ENCODE measurements at regions not wholly inside any gene's neighbourhood (a gene's known extent, or its start where the extent isn't known, plus 50 kb on each side); places are given as distances from the start of the nearest gene placed in this dataset.

DNA sequence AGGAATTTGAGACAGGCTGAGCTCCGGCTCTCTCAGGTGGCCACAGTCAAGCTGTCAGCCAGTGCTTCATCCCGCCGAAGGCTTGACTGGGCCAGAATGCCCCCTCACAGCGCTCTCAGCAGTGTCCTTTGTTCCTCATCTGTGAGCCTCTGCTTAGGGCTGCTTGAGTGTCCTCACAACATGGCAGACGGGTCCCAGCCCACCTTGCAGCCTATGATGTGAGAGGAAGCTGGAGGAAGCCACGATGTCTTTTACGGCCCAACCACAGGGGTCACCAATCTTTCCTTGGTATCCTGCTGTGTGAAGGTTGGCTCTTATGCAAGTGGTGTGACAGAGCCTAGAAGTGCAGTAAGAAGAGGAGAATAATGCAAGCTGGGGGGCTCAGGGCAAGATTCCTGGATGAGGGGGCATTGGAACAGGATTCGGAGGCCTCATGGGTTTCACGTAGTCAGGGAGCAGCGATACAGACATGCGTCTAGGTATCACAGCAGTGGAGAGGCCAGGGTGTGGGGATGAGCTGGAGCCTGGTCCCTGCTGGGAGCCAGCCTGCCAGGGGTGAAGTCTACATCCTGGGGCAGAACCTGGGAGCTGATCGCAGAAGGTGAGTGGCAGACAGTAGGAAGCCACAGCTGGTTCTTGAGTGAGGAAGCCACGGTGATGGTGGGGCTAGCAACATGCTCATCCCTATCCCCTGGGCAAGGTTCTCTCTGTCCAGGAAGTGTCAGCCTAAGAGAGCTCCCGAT lies 234.1 kb downstream of the GLI2 start:
- no peak overlapping the region for H3K4me3 ChIP-seq (replicated peaks in 1 of 3; ENCODE audit: insufficient read depth in 1 of 3, low read depth in 1 of 3, low read length in 3 of 3)
- H4K20me1 ChIP-seq (replicated peaks; ENCODE audit: control insufficient read depth, extremely low read depth, insufficient read depth, low read length), result no peaks in the 10 kb centered on the region
- no peaks in the 10 kb centered on the region for H3K9me3 ChIP-seq (replicated peaks; ENCODE audit: control insufficient read depth, insufficient read depth, low read length)
- no peaks in the 10 kb centered on the region for H3K9me1 ChIP-seq (replicated peaks; ENCODE audit: control insufficient read depth, extremely low read depth, insufficient read depth, low read length)
- no TSS peak for BruUV-seq (replicated peaks)
- intact Hi-C loops (cut with micrococcal nuclease), result no loop called here
- H3K9ac ChIP-seq (replicated peaks; ENCODE audit: extremely low read depth, insufficient read depth, low read length), result no peak overlapping the region
- no peak overlapping the region for H3K4me2 ChIP-seq (ENCODE audit: insufficient read depth, low read length)
- H2AFZ ChIP-seq (ENCODE audit: low read depth, low read length), result no peak overlapping the region
- TF ChIP-seq, protein P1, sequence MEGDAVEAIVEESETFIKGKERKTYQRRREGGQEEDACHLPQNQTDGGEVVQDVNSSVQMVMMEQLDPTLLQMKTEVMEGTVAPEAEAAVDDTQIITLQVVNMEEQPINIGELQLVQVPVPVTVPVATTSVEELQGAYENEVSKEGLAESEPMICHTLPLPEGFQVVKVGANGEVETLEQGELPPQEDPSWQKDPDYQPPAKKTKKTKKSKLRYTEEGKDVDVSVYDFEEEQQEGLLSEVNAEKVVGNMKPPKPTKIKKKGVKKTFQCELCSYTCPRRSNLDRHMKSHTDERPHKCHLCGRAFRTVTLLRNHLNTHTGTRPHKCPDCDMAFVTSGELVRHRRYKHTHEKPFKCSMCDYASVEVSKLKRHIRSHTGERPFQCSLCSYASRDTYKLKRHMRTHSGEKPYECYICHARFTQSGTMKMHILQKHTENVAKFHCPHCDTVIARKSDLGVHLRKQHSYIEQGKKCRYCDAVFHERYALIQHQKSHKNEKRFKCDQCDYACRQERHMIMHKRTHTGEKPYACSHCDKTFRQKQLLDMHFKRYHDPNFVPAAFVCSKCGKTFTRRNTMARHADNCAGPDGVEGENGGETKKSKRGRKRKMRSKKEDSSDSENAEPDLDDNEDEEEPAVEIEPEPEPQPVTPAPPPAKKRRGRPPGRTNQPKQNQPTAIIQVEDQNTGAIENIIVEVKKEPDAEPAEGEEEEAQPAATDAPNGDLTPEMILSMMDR (IDR thresholded peaks at IDR 0.05; ENCODE audit: extremely low read depth in 1 of 2, insufficient read depth in 1 of 2, low read depth in 1 of 2, low read length in 2 of 2), result no peak
- TF ChIP-seq JUN (IDR thresholded peaks at IDR 0.05; ENCODE audit: borderline replicate concordance, insufficient read depth, insufficient read length, low read depth) (no peak), POLR2A (IDR thresholded peaks at IDR 0.05; ENCODE audit: low read depth, low read length) (no peak), GATA2 (IDR thresholded peaks at IDR 0.05; ENCODE audit: insufficient read depth, insufficient read length, low read depth, low read length) (no peak), MAX (IDR thresholded peaks at IDR 0.05; ENCODE audit: insufficient read depth, insufficient read length) (no peak), POLR2AphosphoS5 (IDR thresholded peaks at IDR 0.05; ENCODE audit: insufficient read depth, low read depth, low read length) (no peak), FOS (IDR thresholded peaks at IDR 0.05; ENCODE audit: borderline replicate concordance, insufficient read depth, low read length) (no peak), MYC (IDR thresholded peaks at IDR 0.05; ENCODE audit: low read depth, low read length) (no peak), EZH2 (IDR thresholded peaks at IDR 0.05; ENCODE audit: borderline replicate concordance, low read depth, low read length, severe bottlenecking) (no peak)
- dilution Hi-C loops (cut with MboI; ENCODE audit: extremely low pct_ligation_motif_present, low sequenced_read_pairs), result no loop called here
- CTCF ChIA-PET, result no interaction called here
- H3K27ac ChIP-seq (ENCODE audit: insufficient read depth, low read depth, low read length), result no peak overlapping the region
- POLR2A ChIA-PET, result no interaction called here
- H3K79me2 ChIP-seq (ENCODE audit: control insufficient read depth, insufficient read depth, low read length), result no peaks in the 10 kb centered on the region
- no peaks in the 10 kb centered on the region for H3K4me1 ChIP-seq (ENCODE audit: control insufficient read depth, extremely low read depth, insufficient read depth, low read length)
- H3K27me3 ChIP-seq (ENCODE audit: control insufficient read depth in 2 of 2, insufficient read depth in 2 of 2, low read length in 2 of 2), result no peaks in the 10 kb centered on the region
- FAIRE-seq (no peak), DNase-seq (ENCODE audit: low read depth, low spot score) (no peak)
- H3K36me3 ChIP-seq (ENCODE audit: control insufficient read depth in 2 of 2, extremely low read depth in 1 of 2, insufficient read depth in 2 of 2, low read length in 2 of 2), result no peaks in the 10 kb centered on the region
